WTC11 (cell line): ENCODE measurements at regions not wholly inside any gene's neighbourhood (a gene's known extent, or its start where the extent isn't known, plus 50 kb on each side); places are given as distances from the start of the nearest gene placed in this dataset.

Experiments used
- ATF3 ChIP-seq: sonication (generic); formaldehyde crosslinking; conservative IDR thresholded peaks from 2 replicates; pipeline ENCODE4 v1.8.1; 2022; ENCODE audit warnings: mild to moderate bottlenecking, missing genetic modification reagents
- EMX1 ChIP-seq: fragments of 250-450 bp; sonication (Bioruptor Pico); IDR thresholded peaks from 2 replicates; pipeline ENCODE4 v1.8.0; 2021; ENCODE audit warnings: mild to moderate bottlenecking
- MAX ChIP-seq: sonication (generic); formaldehyde crosslinking; IDR thresholded peaks from 2 replicates; pipeline ENCODE4 v1.8.0; 2022; ENCODE audit warnings: mild to moderate bottlenecking, missing genetic modification reagents
- NR3C1 ChIP-seq: sonication (generic); formaldehyde crosslinking; conservative IDR thresholded peaks from 2 replicates; pipeline ENCODE4 v1.8.1; 2023; ENCODE audit warnings: low read depth, mild to moderate bottlenecking, missing genetic modification reagents
- TP53 ChIP-seq: sonication (generic); formaldehyde crosslinking; IDR thresholded peaks from 2 replicates; pipeline ENCODE4 v1.8.1; 2023; ENCODE audit warnings: mild to moderate bottlenecking, missing genetic modification reagents
- TF ChIP-seq, protein P1 (sequence below): fragments of 200-600 bp; IDR thresholded peaks from 2 replicates; pipeline ENCODE4 v1.8.0; 2022; ENCODE audit warnings: antibody characterized with exemption
- TF ChIP-seq, protein P2 (sequence below): sonication (generic); formaldehyde crosslinking; IDR thresholded peaks from 2 replicates; pipeline ENCODE4 v1.8.1; 2022; ENCODE audit warnings: low read depth, missing genetic modification reagents, borderline replicate concordance

GRCh38 chr19:30297969-30298368 is 74.2 kb upstream of the ZNF536 start:
- TF ChIP-seq, protein P1, sequence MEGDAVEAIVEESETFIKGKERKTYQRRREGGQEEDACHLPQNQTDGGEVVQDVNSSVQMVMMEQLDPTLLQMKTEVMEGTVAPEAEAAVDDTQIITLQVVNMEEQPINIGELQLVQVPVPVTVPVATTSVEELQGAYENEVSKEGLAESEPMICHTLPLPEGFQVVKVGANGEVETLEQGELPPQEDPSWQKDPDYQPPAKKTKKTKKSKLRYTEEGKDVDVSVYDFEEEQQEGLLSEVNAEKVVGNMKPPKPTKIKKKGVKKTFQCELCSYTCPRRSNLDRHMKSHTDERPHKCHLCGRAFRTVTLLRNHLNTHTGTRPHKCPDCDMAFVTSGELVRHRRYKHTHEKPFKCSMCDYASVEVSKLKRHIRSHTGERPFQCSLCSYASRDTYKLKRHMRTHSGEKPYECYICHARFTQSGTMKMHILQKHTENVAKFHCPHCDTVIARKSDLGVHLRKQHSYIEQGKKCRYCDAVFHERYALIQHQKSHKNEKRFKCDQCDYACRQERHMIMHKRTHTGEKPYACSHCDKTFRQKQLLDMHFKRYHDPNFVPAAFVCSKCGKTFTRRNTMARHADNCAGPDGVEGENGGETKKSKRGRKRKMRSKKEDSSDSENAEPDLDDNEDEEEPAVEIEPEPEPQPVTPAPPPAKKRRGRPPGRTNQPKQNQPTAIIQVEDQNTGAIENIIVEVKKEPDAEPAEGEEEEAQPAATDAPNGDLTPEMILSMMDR, result no peak
- TF ChIP-seq EMX1 (CRISPR knock-in tag) (no peak), NR3C1 (CRISPR knock-in tag) (no peak), MAX (CRISPR knock-in tag) (no peak), TP53 (no peak), ATF3 (CRISPR knock-in tag) (no peak)
- TF ChIP-seq, protein P2, sequence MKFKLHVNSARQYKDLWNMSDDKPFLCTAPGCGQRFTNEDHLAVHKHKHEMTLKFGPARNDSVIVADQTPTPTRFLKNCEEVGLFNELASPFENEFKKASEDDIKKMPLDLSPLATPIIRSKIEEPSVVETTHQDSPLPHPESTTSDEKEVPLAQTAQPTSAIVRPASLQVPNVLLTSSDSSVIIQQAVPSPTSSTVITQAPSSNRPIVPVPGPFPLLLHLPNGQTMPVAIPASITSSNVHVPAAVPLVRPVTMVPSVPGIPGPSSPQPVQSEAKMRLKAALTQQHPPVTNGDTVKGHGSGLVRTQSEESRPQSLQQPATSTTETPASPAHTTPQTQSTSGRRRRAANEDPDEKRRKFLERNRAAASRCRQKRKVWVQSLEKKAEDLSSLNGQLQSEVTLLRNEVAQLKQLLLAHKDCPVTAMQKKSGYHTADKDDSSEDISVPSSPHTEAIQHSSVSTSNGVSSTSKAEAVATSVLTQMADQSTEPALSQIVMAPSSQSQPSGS (CRISPR knock-in tag), result no peak
